ENCODE measurements at regions not wholly inside any gene's neighbourhood (a gene's known extent, or its start where the extent isn't known, plus 50 kb on each side); places are given as distances from the start of the nearest gene placed in this dataset.
"Not testable (repeated sequence)": the region's sequence is repeated elsewhere in the genome, so short reads cannot be mapped to it uniquely, and the experiment has no call there.

DNA sequence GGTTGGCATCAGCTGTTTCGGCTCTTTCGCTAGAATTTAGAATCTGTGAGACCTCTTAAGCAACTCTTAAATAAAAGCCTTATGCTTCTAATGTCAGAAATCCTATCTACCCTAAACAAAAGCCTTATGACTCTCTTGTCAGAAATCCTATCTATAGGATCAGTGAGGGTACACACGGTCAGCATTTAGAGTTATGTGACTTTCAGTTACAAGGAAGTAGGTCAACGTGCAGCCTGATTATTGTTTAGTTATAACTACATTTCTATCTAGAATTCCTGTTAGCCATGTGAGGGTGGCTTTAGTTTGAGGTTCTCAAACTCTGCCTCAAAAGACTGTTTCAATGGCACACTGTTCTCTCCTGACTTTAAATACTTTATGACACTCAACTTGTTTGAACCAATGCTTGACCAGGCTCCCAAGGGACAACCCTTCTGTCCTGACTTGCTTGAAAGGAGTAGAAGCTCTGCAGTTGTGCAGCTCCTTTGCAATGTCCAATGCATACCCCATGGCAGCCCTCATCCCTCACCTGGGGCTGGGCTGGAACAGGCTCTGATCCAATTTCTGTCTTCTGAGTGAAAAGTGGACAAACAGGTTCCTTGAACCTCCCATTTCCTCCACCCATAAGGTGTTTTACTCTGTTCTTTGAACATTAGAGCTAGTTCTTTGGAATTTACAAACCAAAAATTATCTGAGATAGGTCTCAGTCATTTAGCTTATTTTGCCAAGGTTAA, 251.6 kb upstream of the PIK3R1 start:
- intact Hi-C loops (cut with DNase I) = no loop called here
- no peak for DNase-seq

DNA sequence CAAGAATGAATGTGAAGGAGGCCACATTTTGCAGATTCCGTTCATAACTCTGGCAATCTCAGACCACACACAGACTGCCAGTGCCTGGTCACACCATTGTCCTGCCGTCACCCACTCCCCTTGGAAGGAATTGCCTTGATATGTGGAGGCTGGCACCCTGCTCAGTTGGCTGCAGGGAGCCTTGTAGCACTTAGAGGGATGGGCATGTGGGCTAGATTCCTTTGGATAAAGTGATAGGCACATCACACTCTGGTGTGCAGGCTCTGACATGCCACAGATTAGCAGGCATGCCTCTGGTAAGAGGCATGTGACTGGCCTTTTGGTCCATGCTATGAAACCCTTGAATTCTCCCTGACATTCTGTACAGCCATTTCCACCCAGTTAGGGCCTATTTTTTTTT, 254.6 kb upstream of the PIK3R1 start:
- intact Hi-C loops (cut with DNase I) = no loop called here
- DNase-seq = no peak

DNA sequence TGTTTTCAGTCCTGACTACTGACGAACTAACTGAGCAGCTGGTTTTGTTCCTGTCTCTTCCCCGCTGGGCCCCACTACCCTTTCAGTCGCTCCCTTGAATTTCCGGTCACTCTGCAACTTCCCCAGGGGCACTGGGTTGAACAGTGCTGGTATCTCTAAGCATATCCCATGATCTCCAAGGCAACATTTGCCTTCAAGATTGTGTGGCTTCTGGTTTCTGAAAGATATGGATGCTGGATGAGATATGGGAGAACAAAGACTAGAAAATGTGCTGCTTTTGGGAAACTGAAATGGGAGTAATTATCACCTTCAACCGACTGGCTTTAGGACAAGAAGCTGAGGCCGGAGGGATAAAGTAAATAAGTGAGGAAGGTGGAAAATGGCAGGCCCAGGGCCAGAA, 258.2 kb upstream of the PIK3R1 start:
- peak in 1 of 10 donors; percentile 66 for DNase-seq
- intact Hi-C loops (cut with DNase I) = no loop called here

DNA sequence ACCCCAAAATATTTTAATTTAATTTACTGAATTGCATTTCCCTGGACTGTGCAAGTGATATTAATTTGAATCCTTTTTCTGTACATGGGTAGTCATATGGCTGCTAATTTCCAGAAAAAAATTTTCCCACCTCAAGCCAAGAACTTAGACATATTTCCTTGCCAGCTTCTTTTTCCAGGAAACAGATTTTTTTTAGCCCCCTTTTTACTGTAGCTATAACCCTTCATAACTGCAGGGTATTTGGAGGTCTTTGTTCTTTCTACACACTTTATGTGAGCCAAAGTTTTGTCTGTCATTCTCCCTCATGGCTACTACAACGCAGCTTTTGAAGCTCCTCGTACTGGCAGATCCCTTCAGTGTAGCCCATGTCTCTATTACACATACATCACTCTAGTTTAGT, 261.2 kb upstream of the PIK3R1 start:
- intact Hi-C loops (cut with DNase I) = no loop called here
- no peak for DNase-seq

DNA sequence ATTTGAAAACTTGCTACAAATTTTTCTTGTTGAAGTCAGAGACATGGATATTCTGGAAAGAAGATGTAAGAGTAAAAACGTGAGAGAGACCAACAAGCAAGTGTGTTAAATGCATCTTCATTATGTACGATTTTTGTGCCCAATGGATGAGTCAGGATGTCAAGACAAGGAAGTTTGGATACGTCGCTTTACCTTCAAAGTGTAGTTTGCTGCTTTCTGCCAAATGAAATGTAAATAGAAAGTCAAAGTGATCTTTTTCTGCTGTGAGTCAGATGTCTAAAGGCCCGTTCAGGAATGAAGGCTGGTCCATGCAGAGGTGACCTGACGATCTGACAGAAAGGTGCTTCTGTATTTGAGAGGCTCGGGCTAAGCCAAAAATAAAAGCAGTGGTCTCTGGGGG, 273.1 kb upstream of the PIK3R1 start:
- no peak for DNase-seq
- intact Hi-C loops (cut with DNase I) = no loop called here

DNA sequence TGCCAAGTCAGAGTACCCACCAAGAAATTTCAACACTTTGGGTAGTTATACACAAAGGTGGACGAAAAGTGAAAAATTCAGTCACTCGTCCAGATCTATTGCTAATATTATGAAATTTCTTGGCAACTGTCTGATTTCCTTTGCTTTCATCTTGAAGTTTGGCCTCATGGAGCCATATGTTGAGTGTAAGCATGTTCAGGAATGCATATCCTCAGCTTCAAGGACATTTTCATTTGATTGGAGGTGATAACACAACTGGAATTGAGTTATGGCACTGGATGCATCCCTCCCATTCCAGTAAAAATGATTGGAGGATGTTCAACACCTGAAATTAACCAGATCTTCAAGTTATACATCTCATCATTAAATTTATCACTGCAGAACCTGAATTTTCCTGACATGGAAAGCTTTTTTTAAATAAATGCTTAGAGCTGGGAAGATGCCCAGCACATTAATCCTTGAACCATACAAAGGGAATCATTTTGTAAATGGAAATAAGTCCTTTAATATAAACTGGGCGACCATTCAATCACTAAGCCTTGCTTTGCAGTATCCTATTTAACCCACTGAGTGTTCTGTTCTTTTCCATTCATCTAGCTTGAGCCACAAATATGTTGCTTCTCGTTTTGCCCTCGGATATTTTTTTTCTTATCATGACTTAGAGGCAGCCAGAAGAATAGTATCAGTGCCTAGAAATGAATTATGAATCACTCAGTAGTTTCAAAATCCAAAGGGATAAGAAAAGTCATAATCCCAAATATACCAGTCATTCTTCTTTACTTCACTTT, 273.7 kb upstream of the PIK3R1 start:
- intact Hi-C loops (cut with DNase I) = no loop called here

DNA sequence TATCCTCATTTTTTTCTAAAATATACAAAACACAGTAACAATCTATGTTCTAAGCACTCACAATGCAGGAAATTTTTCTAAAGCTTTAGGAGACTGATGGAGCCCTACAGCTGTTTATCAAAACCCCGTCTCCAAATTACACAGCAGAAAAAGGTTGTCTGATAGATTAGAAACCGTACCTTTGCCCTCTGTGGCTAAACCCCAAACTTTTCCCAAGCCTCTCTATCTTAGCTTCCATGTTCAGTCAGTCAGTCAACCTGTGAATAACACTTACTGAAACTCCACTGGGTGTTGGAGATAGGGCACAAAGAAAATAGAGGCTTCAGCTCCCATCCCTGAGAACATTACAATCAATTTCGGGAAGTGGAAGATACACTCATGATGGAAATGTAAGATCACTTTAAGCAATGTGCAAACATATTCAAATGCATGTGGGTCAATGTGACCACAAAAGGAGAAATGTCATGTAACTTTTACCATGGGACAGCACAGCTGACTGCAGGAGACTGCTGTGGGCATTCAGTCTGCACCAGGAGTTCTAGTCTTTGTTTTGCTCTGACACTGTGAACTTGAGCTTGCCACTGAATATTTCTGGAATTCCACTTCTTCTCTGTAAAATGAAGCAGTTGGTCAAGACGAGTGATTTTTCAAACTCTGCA, 279.5 kb upstream of the PIK3R1 start:
- intact Hi-C loops (cut with DNase I) = no loop called here
- no peak for DNase-seq

More for the DNA sequence above, 273.7 kb upstream of the PIK3R1 start:
- no peak for DNase-seq

DNA sequence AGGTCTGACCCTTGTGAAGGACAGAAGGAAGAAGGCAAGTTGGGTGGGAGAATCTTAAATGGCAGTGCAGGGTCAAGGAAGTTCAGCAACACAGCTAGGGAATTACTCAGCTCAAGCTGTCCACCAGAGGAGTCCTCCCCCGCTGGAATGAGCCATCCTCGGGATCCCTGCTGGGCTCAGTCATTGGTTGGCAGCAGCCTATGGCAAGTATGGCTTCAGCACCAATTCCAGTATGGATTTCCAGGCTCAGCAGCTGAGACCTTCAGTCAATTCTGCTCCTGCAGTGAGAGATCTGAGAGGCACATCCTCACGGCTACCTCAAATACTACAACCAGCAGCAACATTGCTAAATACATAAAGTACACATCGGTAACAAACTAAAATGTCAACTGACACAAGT, 280.6 kb upstream of the PIK3R1 start:
- DNase-seq = no peak
- intact Hi-C loops (cut with DNase I) = no loop called here

DNA sequence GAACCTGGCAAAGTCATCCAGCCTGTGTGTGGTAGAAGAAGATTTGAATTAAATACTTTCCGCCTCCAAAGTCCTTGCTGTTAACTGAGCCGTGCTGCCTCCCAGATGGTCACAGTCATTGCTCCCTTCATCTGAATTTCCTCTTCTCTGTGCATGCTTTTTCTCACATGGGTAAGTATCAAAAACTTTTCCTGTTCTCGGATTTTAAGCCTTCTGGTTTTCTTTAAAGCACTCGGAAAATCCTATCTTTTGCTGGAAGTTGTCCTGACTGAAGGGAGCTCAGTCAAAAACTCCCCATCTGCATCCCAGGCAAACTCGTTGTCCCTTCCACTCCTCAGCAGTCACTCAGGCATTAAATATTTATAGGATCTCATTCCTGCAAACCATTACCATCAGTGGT, 290.0 kb upstream of the PIK3R1 start:
- DNase-seq = no peak
- intact Hi-C loops (cut with DNase I) = no loop called here

DNA sequence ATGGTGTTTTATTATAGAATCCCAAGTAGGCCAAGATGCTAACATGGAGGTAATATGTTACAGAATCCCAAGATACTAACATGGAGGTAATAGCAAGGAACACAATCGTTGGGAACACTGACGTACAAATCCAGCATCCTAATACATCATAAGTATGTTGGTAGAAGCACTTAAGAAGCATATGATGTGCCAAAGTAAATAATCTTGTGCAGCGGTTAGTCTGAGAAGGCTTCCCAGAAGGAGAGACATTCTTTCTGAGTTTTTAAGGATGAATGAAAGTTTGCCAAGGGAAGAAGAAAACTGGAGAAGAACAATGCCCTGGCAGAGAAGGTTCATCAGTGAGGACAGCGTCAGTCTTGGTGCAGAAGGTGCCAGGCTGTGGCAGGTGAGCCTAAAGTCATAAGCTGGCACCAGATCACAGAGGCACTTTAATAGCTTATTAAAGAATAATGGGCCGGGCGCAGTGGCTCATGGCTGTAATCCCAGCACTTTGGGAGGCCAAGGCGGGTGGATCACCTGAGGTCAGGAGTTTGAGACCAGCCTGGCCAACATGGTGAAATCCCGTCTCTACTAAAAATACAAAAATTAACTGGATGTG, 294.5 kb upstream of the PIK3R1 start:
- intact Hi-C loops (cut with DNase I) = no loop called here
- DNase-seq = no peak

DNA sequence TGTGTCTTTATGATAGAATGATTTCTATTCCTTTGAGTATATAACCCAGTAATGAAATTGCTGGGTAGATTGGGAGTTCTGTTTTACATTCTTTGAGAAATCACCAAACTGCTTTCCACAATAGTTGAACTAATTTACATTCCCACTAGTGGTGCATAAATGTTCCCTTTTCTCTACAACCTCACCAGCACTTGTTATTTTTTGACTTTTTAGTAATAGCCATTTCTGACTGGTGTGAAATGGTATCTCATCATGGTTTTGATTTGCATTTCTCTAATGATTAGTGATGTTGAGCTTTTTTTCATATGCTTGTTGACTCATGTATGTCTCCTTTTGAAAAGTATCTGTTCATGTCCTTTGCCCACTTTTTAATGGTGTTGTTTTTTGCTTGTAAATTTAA, 296.0 kb upstream of the PIK3R1 start:
- DNase-seq; intact Hi-C loops (cut with DNase I): not testable (repeated sequence)

DNA sequence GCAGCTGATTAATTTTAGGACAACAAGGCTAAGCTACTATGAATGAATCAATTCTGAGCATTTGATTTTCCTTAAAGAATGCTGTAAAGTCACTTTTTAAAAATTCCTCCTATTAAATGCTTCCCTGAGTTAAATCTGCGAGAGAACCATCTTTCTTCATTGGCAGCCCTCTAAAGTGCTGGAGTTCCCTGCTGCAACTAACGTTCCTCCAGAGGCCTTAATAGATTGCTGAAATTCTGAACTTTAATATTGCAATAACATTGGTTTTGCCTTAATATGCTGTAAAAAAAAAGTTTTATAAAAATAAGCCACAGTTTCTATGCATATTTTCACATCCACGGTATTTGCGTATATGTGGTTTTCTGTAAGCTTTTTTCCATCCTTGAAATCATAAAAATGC, 298.0 kb upstream of the PIK3R1 start:
- no peak for DNase-seq
- intact Hi-C loops (cut with DNase I) = no loop called here

DNA sequence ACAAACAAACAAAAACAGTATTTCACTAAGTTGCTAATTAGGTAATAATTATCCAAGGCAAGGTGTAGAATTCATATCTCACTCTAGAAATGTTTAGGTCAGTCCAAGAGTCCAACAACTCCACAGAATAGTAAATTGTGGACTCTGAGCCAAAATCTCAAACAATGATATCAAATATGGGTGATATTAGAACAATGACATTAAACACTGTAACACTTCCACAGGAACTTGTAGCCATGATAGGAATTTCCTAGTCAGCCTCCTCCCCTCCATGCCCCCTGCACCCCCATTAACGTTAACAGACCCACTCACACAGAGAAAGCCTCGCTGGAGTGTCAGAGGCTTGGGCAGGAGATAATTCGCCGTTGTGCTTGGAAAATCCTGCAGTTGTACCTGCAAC, 305.0 kb upstream of the PIK3R1 start:
- DNase-seq = no peak
- intact Hi-C loops (cut with DNase I) = no loop called here

DNA sequence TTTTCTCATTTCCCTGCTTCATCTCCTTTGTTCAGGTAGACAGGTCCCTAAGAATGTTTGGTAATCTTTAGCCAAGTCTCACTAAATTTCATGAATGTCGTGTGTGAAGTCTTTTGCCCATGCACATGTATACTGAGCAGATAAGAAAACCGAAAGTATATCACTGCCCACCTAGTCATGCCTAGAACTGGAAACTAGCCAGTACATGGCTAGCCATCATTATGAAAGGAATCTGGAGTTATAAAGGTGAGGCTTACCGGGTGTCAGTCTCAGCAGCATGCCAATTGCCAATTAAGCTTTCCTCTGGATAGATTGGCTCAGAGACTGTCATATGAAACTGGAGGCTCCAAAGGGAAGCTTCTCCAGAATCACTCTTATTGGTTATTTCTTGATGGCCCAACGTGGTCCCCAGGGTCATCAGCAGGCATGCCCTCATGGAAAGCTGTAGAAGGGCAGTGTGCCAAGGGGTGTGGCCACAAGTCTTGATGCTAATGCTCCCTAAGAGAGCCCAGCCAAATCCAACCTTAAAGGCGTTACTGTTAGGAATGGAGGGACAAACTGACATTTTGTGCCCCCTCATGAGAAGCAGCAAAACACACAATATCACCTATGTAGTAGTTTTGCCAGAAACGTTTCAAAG, 307.3 kb upstream of the PIK3R1 start:
- DNase-seq = no peak
- intact Hi-C loops (cut with DNase I) = no loop called here

DNA sequence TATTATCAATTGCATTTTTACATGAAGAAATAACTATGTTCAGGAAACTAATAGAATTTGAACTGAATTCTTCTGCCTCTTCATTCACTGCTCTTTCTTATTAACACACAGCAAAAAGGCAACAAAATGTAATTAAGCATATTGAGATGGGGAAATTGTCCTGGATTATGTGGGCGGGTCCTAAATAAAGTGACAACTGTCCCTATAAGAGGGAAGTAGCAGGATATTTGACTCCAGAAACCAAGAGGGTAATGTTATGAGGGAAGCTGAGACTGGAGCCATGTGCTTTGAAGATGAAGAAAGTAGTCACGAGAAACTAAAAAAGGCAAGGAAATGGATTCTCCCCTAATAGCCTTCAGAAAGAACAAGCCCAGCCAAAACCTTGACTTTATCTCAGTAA, 311.2 kb upstream of the PIK3R1 start:
- DNase-seq = no peak
- intact Hi-C loops (cut with DNase I) = no loop called here

DNA sequence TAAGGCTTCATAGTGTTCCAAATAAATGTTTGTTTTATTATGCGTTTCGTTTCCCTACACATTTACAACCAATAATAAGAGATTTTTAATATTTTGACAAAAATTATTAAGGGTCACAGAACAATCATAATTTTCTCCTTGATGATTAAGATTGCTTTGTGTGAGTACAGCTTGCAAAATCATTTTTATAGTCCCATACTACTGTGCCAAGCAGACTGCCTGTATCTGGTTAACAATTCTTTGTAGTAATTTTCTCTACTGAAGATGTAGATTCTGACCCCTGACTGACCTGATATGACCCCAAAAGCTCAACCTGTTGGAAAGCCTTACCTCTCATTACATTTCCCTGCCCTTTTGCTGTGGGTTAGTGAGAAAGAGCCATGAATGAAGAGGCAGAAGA, 311.9 kb upstream of the PIK3R1 start:
- no peak for DNase-seq
- intact Hi-C loops (cut with DNase I) = no loop called here

DNA sequence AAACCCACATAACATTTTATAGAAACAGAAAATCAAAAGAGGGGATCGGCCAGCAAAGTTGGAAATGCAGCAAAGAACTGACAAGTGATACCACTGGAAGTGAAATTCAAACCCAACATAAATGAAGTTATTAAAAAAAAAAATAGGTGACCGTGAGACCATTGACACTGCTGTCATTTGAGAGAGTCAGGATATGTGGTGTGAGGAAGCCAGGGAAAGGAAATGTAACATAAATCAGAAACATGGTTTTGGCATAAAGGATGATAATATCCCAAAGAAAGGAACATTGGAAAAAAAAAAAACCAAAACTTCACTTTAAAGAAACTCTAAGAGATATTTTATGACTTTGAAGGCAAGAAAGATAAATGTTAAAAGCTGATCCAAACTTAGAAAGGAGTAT, 312.4 kb upstream of the PIK3R1 start:
- intact Hi-C loops (cut with DNase I) = no loop called here
- no peak for DNase-seq

DNA sequence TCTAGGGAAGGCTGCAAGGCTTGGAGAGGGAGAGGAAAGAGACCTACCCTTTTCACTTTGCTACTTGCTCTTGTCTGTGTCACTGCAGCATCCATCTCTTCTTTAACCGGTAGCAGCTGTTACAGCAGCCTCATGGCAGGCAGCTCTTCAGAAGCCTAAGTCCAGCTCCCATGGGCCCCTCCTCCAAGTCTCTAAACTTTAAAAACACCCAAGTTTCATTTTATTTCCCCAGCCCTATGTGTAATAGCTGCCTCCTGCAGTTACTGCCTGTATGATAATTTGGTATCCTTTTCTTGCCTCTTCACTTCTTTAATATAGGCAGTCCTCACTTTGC, 313.1 kb upstream of the PIK3R1 start:
- intact Hi-C loops (cut with DNase I) = no loop called here
- no peak for DNase-seq

DNA sequence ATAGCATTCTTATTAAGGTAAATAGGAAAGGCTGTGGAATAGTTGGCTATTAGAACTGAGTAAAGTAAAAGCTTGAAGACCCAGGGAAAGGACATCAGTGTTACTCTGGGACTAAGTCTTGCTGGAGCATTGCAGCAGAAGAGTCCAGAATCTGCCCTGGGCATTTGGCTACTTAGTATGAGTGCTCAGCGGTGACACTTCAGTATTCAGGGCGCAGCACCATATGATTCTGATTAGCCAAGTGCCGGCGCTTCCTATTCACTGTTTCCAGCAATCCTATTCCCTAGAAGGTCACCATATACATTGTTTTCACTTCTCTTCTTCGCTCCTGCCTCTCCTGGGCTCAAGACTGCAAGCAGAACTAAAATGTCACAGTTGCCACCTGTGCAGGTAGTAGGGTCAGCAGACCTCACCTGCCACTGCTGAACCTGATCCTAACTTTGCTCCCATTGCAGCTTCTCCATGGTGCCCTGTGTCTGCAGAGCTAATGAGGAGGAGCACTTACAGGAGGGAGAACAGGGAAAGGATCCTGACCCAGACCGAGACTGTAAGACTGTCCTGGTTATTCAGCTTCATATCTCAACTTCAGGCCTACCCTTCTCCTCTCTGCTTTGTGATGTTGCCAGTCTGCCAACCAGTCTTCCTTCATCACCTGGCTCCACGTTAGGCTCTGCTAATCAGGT, 313.6 kb upstream of the PIK3R1 start:
- intact Hi-C loops (cut with DNase I) = no loop called here
- no peak for DNase-seq

DNA sequence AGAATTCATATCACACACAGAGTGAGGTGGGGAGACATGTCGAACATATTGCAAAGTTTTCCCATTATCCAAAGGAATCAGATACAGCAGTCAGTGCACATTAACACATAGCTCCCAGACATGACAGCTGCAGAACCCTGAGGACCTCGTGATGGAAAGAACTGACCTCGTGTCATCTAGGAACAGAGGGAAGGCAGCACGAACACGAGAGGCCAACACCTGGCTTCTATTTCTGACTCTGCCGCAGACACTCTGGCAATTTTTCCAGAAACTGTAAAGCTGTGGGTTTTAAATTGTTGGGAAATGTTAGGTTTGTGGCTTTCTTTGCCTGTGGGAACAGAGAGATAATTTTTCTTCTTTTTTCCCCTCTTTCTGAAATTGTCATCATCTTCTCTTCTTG, 315.0 kb upstream of the PIK3R1 start:
- intact Hi-C loops (cut with DNase I) = no loop called here
- no peak for DNase-seq

Data from posterior cingulate gyrus (tissue), 11 donors.